OCI-LY1 (cell line): ENCODE measurements at regions not wholly inside any gene's neighbourhood (a gene's known extent, or its start where the extent isn't known, plus 50 kb on each side); places are given as distances from the start of the nearest gene placed in this dataset.

ENCODE experiments used
- EZH2 ChIP-seq: fragments of 200-600 bp; sonication (generic), shearing (Covaris generic); IDR thresholded peaks from 2 replicates; pipeline ENCODE4 v1.8.0; 2017; ENCODE audit warnings: borderline replicate concordance, mixed run types, mild to moderate bottlenecking, antibody characterized with exemption, low read length, moderate library complexity, mixed read lengths
- TF ChIP-seq, protein P1 (sequence below): fragments of 200-600 bp; sonication (generic), shearing (Covaris generic); IDR thresholded peaks from 2 replicates; pipeline ENCODE4 v1.5.1; 2017; ENCODE audit warnings: mild to moderate bottlenecking, antibody characterized with exemption, low read length, moderate library complexity, mixed read lengths

DNA sequence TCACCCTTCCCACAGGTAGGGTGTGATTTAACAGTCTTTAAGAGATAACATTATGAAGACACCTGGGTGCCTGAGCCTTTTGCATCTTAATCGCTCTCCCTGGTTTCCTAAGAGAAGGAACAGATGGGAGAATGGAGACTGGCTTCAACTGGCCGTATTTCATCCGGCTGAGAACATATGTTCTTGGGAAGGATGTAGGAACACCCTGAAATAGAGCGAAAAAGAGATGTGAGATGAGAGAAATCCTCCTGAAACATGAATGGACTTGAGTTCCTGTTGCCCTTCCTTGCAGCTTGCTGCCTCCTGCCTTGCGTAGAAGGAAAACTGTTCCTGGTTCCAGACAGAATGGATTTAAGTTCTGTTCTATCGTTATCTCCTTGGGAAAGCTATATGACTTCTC is 385.4 kb upstream of the RBFOX1 start:
- TF ChIP-seq, protein P1, sequence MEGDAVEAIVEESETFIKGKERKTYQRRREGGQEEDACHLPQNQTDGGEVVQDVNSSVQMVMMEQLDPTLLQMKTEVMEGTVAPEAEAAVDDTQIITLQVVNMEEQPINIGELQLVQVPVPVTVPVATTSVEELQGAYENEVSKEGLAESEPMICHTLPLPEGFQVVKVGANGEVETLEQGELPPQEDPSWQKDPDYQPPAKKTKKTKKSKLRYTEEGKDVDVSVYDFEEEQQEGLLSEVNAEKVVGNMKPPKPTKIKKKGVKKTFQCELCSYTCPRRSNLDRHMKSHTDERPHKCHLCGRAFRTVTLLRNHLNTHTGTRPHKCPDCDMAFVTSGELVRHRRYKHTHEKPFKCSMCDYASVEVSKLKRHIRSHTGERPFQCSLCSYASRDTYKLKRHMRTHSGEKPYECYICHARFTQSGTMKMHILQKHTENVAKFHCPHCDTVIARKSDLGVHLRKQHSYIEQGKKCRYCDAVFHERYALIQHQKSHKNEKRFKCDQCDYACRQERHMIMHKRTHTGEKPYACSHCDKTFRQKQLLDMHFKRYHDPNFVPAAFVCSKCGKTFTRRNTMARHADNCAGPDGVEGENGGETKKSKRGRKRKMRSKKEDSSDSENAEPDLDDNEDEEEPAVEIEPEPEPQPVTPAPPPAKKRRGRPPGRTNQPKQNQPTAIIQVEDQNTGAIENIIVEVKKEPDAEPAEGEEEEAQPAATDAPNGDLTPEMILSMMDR = no peak
- TF ChIP-seq EZH2 = no peak
